ENCODE measurements at regions not wholly inside any gene's neighbourhood (a gene's known extent, or its start where the extent isn't known, plus 50 kb on each side); places are given as distances from the start of the nearest gene placed in this dataset.

- no peaks in the 10 kb centered on the region for H4K20me1 ChIP-seq (ENCODE audit: insufficient read depth, low read length)
- no peak overlapping the region for H3K4me2 ChIP-seq (ENCODE audit: low read depth, low read length)
- POLR2A ChIA-PET (ENCODE audit: unreplicated experiment), result no interaction called here
- no peak overlapping the region for H3K56ac ChIP-seq (ENCODE audit: extremely low read depth, insufficient read depth, low read length)
- H3K27ac ChIP-seq (ENCODE audit: insufficient read depth, low read length), result no peak overlapping the region
- ATAC-seq (ENCODE audit: low read depth) (no peak), DNase-seq (no peak)
- dilution Hi-C loops (cut with HindIII; ENCODE audit: low sequenced_read_pairs, unreplicated experiment) (no loop called here), in situ Hi-C loops (cut with MboI; ENCODE audit: low sequenced_read_pairs) (no loop called here), intact Hi-C loops (cut with micrococcal nuclease) (no loop called here)
- no peak overlapping the region for H2AK5ac ChIP-seq (ENCODE audit: low read depth, low read length)
- H3K4me1 ChIP-seq (ENCODE audit: control insufficient read depth, insufficient read depth, low read length), result no peaks in the 10 kb centered on the region
- H3K9me3 ChIP-seq (ENCODE audit: control insufficient read depth, insufficient read depth, low read length), result no peaks in the 10 kb centered on the region
- no peak overlapping the region for H2BK5ac ChIP-seq (ENCODE audit: low read depth, low read length, poor library complexity, severe bottlenecking)
- no TSS peak for BruUV-seq (replicated peaks)
- no peak overlapping the region for H4K5ac ChIP-seq (ENCODE audit: low read depth, low read length)
- no peak overlapping the region for H3K4ac ChIP-seq (ENCODE audit: low read depth, low read length)
- H4K91ac ChIP-seq (ENCODE audit: insufficient read depth, low read depth, low read length), result no peak overlapping the region
- H2AFZ ChIP-seq (replicated peaks; ENCODE audit: low read length, poor library complexity), result no peak overlapping the region
- H3K79me1 ChIP-seq (ENCODE audit: low read depth in 1 of 2, low read length in 2 of 2), result no peaks in the 10 kb centered on the region
- no peak overlapping the region for H3K4me3 ChIP-seq (ENCODE audit: insufficient read depth, low read depth, low read length)
- H3K36me3 ChIP-seq (ENCODE audit: control insufficient read depth, insufficient read depth, low read length), result no peaks in the 10 kb centered on the region
- no peak overlapping the region for H3K23ac ChIP-seq (ENCODE audit: low read depth, low read length)
- H3K9me1 ChIP-seq (ENCODE audit: insufficient read depth, low read length), result no peaks in the 10 kb centered on the region; the same call in 1 of the 2 replicates
- no peak for TF ChIP-seq BHLHE40 (IDR thresholded peaks at IDR 0.05; ENCODE audit: low read depth, low read length)
- no peak for TF ChIP-seq RAD21 (IDR thresholded peaks at IDR 0.05; ENCODE audit: low read length)
- no peak overlapping the region for H2BK20ac ChIP-seq (ENCODE audit: low read depth, low read length)
- no peak overlapping the region for H2BK15ac ChIP-seq (ENCODE audit: low read depth, low read length)
- whole genome bisulfite sequencing, 2 experiments (ENCODE audit: extremely low coverage in 2 of 2, insufficient read length in 1 of 2), result 63% methylated on average over 1 of the region's 3 CpGs; no CpG with 5 or more reads in 1 of the 2 experiments
- CTCF ChIA-PET, result interaction anchor here (0.7 kb wide), 1 partner anchor 8 kb away, joined by 3 read pairs; no protein-coding TSS in a partner anchor
- no peak overlapping the region for H3K14ac ChIP-seq (replicated peaks; ENCODE audit: low read depth, low read length)
- no peak overlapping the region for H3K9ac ChIP-seq (ENCODE audit: low read depth, low read length)
- H2AK9ac ChIP-seq (replicated peaks; ENCODE audit: low read depth, low read length, poor library complexity), result no peak overlapping the region
- no peak overlapping the region for H3K18ac ChIP-seq (ENCODE audit: low read depth, low read length)
- 0 out of 2 replicates have a peak, but pooled peaks cover 3% of the 10 kb centered on the region for H3K27me3 ChIP-seq (ENCODE audit: control insufficient read depth, insufficient read depth, low read length)
- H4K8ac ChIP-seq (ENCODE audit: low read depth in 2 of 2, low read length in 2 of 2), result no peak overlapping the region
- H2BK120ac ChIP-seq (ENCODE audit: low read depth, low read length), result no peak overlapping the region
Observed at GRCh38 chr17:72046178-72046577, 74.6 kb upstream of the SOX9 start.

Measured in IMR-90 (cell line).